ENCODE measurements at regions not wholly inside any gene's neighbourhood (a gene's known extent, or its start where the extent isn't known, plus 50 kb on each side); places are given as distances from the start of the nearest gene placed in this dataset.

- no peak for TF ChIP-seq ZFX (IDR thresholded peaks at IDR 0.05)
Observed at GRCh38 chr7:34219153-34219718, 313.9 kb downstream of the BMPER start (continued).

GRCh38 chr7:34220506-34221185, 315.3 kb downstream of the BMPER start:
- CTCF ChIA-PET: no interaction called here

More at GRCh38 chr7:34220506-34221185, 315.3 kb downstream of the BMPER start:
- RAD21 ChIA-PET (ENCODE audit: low non-redundant PET in 1 of 2, low total read pairs in 2 of 2, uncharacterized antibody in 2 of 2, unreplicated experiment in 2 of 2): no interaction called here
- Histone ChIP-seq H3K9ac (ENCODE audit: low read length) (no peak overlapping the region), H3K4me3 (replicated peaks in 1 of 2; ENCODE audit: low read depth in 1 of 2, low read length in 2 of 2) (no peak overlapping the region), H3K79me2 (ENCODE audit: insufficient read depth, low read length) (no peaks in the 10 kb centered on the region), H2AFZ (ENCODE audit: low read depth, low read length, poor library complexity, severe bottlenecking) (no peak overlapping the region), H3K9me2 (ENCODE audit: insufficient read depth) (no peaks in the 10 kb centered on the region), H4K20me1 (ENCODE audit: insufficient read depth) (no peaks in the 10 kb centered on the region), H3K27ac (ENCODE audit: low read depth, low read length) (no peak overlapping the region), H3K9me3 (ENCODE audit: control insufficient read depth in 1 of 2, insufficient read depth in 1 of 2, low read depth in 1 of 2, low read length in 2 of 2) (no peaks in the 10 kb centered on the region), H3K4me1 (ENCODE audit: control insufficient read depth in 1 of 2, insufficient read depth in 2 of 2, low read length in 2 of 2) (no peaks in the 10 kb centered on the region), H3K27me3 (ENCODE audit: insufficient read depth, low read length) (peaks cover 9% of the 10 kb centered on the region; the same call in 1 of the 2 replicates), H3K4me2 (ENCODE audit: low read length) (no peak overlapping the region), H3K36me3 (ENCODE audit: control insufficient read depth in 1 of 2, insufficient read depth in 2 of 2, low read length in 2 of 2) (no peaks in the 10 kb centered on the region)
- DNase-seq (ENCODE audit: low read depth, low spot score) (no peak), ATAC-seq (no peak)
- POLR2A ChIA-PET: no interaction called here
- no TSS peak for BruUV-seq (replicated peaks)
- TF ChIP-seq ZBTB33 (IDR thresholded peaks at IDR 0.05; ENCODE audit: extremely low read depth, insufficient replicate concordance, low read length) (no peak), CBX3 (IDR thresholded peaks at IDR 0.05; ENCODE audit: low read depth) (no peak), SP1 (IDR thresholded peaks at IDR 0.05; ENCODE audit: low read depth) (no peak), ZNF274 (IDR thresholded peaks at IDR 0.05; ENCODE audit: low read depth, low read length) (no peak), FOSL1 (IDR thresholded peaks at IDR 0.05; ENCODE audit: low read depth) (no peak), JUND (IDR thresholded peaks at IDR 0.05) (no peak), YY1 (IDR thresholded peaks at IDR 0.05; ENCODE audit: extremely low read depth, insufficient replicate concordance, low read depth, low read length) (no peak), MAX (IDR thresholded peaks at IDR 0.05) (no peak)
- intact Hi-C loops (cut with micrococcal nuclease): no loop called here
